Activated CD4-positive, alpha-beta T cell treated with anti-CD3 and anti-CD28 coated beads, Interleukin-2, amount 50 U/mL, for 1 hour (primary cell): ENCODE measurements at regions not wholly inside any gene's neighbourhood (a gene's known extent, or its start where the extent isn't known, plus 50 kb on each side); places are given as distances from the start of the nearest gene placed in this dataset.
"Not testable (repeated sequence)": the region's sequence is repeated elsewhere in the genome, so short reads cannot be mapped to it uniquely, and the experiment has no call there.

Experiments used
- DNase-seq: peaks from one replicate; pipeline ENCODE4 v3.0.0-alpha.2; 2020

- no peak for DNase-seq
Measured at GRCh38 chr4:114252499-114252898, 273.1 kb upstream of the ARSJ start.

- no peak for DNase-seq
Measured at GRCh38 chr4:114257501-114257900, 278.1 kb upstream of the ARSJ start.

GRCh38 chr4:114262421-114262820 is 283.0 kb upstream of the ARSJ start:
- DNase-seq, result not testable (repeated sequence)

- DNase-seq, result no peak
Measured at GRCh38 chr4:114263233-114263632, 283.8 kb upstream of the ARSJ start.

- no peak for DNase-seq
Measured at GRCh38 chr4:114264452-114264851, 285.0 kb upstream of the ARSJ start.

- no peak for DNase-seq
Measured at GRCh38 chr4:114264877-114265291, 285.4 kb upstream of the ARSJ start.

GRCh38 chr4:114265342-114265741 is 285.9 kb upstream of the ARSJ start:
- DNase-seq, result no peak

GRCh38 chr4:114267976-114268375 is 288.5 kb upstream of the ARSJ start:
- DNase-seq, result no peak

GRCh38 chr4:114271031-114271430 is 291.6 kb upstream of the ARSJ start:
- DNase-seq, result no peak

- no peak for DNase-seq
Measured at GRCh38 chr4:114272226-114272625, 292.8 kb upstream of the ARSJ start.

- no peak for DNase-seq
Measured at GRCh38 chr4:114273238-114273637, 293.8 kb upstream of the ARSJ start.

GRCh38 chr4:114277690-114278089 is 298.2 kb upstream of the ARSJ start:
- DNase-seq, result no peak

GRCh38 chr4:114279066-114279465 is 299.6 kb upstream of the ARSJ start:
- DNase-seq, result no peak

- DNase-seq, result no peak
Measured at GRCh38 chr4:114279711-114280110, 300.3 kb upstream of the ARSJ start.

GRCh38 chr4:114280645-114281044 is 301.2 kb upstream of the ARSJ start:
- DNase-seq, result no peak

- no peak for DNase-seq
Measured at GRCh38 chr4:114281164-114281960, 301.9 kb upstream of the ARSJ start.

GRCh38 chr4:114282937-114283336 is 303.5 kb upstream of the ARSJ start:
- DNase-seq, result no peak

- DNase-seq, result no peak
Measured at GRCh38 chr4:114284629-114285028, 305.2 kb upstream of the ARSJ start.

- no peak for DNase-seq
Measured at GRCh38 chr4:114286262-114286810, 306.9 kb upstream of the ARSJ start.

- no peak for DNase-seq
Measured at GRCh38 chr4:114287079-114287696, 307.7 kb upstream of the ARSJ start.

GRCh38 chr4:114296126-114296525 is 302.5 kb upstream of the UGT8 start:
- DNase-seq, result no peak

GRCh38 chr4:114302472-114302871 is 296.1 kb upstream of the UGT8 start:
- no peak for DNase-seq

GRCh38 chr4:114304046-114304445 is 294.6 kb upstream of the UGT8 start:
- no peak for DNase-seq

- no peak for DNase-seq
Measured at GRCh38 chr4:114304567-114304966, 294.0 kb upstream of the UGT8 start.
